ENCODE measurements at regions not wholly inside any gene's neighbourhood (a gene's known extent, or its start where the extent isn't known, plus 50 kb on each side); places are given as distances from the start of the nearest gene placed in this dataset.

- intact Hi-C loops (cut with micrococcal nuclease) = no loop called here
- no peak for ATAC-seq (ENCODE audit: low read depth)
Observed at GRCh38 chr10:105545101-105545500, 904.0 kb downstream of the SORCS3 start.

More at GRCh38 chr10:105545101-105545500, 904.0 kb downstream of the SORCS3 start:
- H3K79me1 ChIP-seq (ENCODE audit: low read depth in 1 of 2, low read length in 2 of 2) = no peaks in the 10 kb centered on the region
- H3K14ac ChIP-seq (replicated peaks; ENCODE audit: low read depth, low read length) = no peak overlapping the region
- H4K20me1 ChIP-seq (ENCODE audit: insufficient read depth, low read length) = no peaks in the 10 kb centered on the region
- H3K9me1 ChIP-seq (ENCODE audit: insufficient read depth, low read length) = no peaks in the 10 kb centered on the region
- no TSS peak for BruUV-seq (replicated peaks)
- in situ Hi-C loops (cut with MboI; ENCODE audit: low sequenced_read_pairs) (no loop called here), dilution Hi-C loops (cut with HindIII; ENCODE audit: low sequenced_read_pairs, unreplicated experiment) (no loop called here)
- no peaks in the 10 kb centered on the region for H3K27me3 ChIP-seq (ENCODE audit: control insufficient read depth, insufficient read depth, low read length)
- no peak overlapping the region for H3K4me2 ChIP-seq (ENCODE audit: low read depth, low read length)
- no peak overlapping the region for H4K91ac ChIP-seq (ENCODE audit: insufficient read depth, low read depth, low read length)
- no peak overlapping the region for H2AFZ ChIP-seq (replicated peaks; ENCODE audit: low read length, poor library complexity)
- no peak overlapping the region for H3K27ac ChIP-seq (ENCODE audit: insufficient read depth, low read length)
- no peak overlapping the region for H3K4me3 ChIP-seq (ENCODE audit: insufficient read depth, low read depth, low read length)
- H2AK5ac ChIP-seq (ENCODE audit: low read depth, low read length) = no peak overlapping the region
- no peak for TF ChIP-seq RAD21 (IDR thresholded peaks at IDR 0.05; ENCODE audit: low read length)
- no peak for TF ChIP-seq MAZ (IDR thresholded peaks at IDR 0.05; ENCODE audit: borderline replicate concordance, low read depth, low read length)
- no peak for TF ChIP-seq MAFK (IDR thresholded peaks at IDR 0.05; ENCODE audit: low read depth, low read length)
- no peak for TF ChIP-seq NFE2L2 (IDR thresholded peaks at IDR 0.05; ENCODE audit: low read depth, low read length)
- no peak for TF ChIP-seq CTCF (conservative IDR thresholded peaks at IDR 0.05; ENCODE audit: low read depth, low read length)
- TF ChIP-seq FOS (IDR thresholded peaks at IDR 0.05; ENCODE audit: low read depth, low read length) = no peak
- no peak for TF ChIP-seq CEBPB (IDR thresholded peaks at IDR 0.05; ENCODE audit: low read depth, low read length)
- no peak overlapping the region for H3K23ac ChIP-seq (ENCODE audit: low read depth, low read length)
- no peak overlapping the region for H2BK120ac ChIP-seq (ENCODE audit: low read depth, low read length)
- no peak overlapping the region for H3K4ac ChIP-seq (ENCODE audit: low read depth, low read length)
- H2AK9ac ChIP-seq (replicated peaks; ENCODE audit: low read depth, low read length, poor library complexity) = no peak overlapping the region
- no peak overlapping the region for H4K8ac ChIP-seq (ENCODE audit: low read depth in 2 of 2, low read length in 2 of 2)
- no peak for DNase-seq
- no peak overlapping the region for H2BK5ac ChIP-seq (ENCODE audit: low read depth, low read length, poor library complexity, severe bottlenecking)
- H3K18ac ChIP-seq (ENCODE audit: low read depth, low read length) = no peak overlapping the region
- peaks cover 3% of the 10 kb centered on the region; the same call in 1 of the 2 replicates for H3K9me3 ChIP-seq (ENCODE audit: control insufficient read depth, insufficient read depth, low read length)
- H2BK15ac ChIP-seq (ENCODE audit: low read depth, low read length) = no peak overlapping the region
- no peak overlapping the region for H3K56ac ChIP-seq (ENCODE audit: extremely low read depth, insufficient read depth, low read length)
- H3K9ac ChIP-seq (ENCODE audit: low read depth, low read length) = no peak overlapping the region
- no peak overlapping the region for H2BK20ac ChIP-seq (ENCODE audit: low read depth, low read length)
- H4K5ac ChIP-seq (ENCODE audit: low read depth, low read length) = no peak overlapping the region
- ChIA-PET CTCF (no interaction called here), POLR2A (ENCODE audit: unreplicated experiment) (no interaction called here)
- H3K4me1 ChIP-seq (ENCODE audit: control insufficient read depth, insufficient read depth, low read length) = no peaks in the 10 kb centered on the region
- no peaks in the 10 kb centered on the region for H3K36me3 ChIP-seq (ENCODE audit: control insufficient read depth, insufficient read depth, low read length)
